Omental fat pad (tissue), 3 donors: ENCODE measurements at regions not wholly inside any gene's neighbourhood (a gene's known extent, or its start where the extent isn't known, plus 50 kb on each side); places are given as distances from the start of the nearest gene placed in this dataset.

ENCODE experiments used
- ATAC-seq: fragments of 150-250 bp; one replicate; pipeline ENCODE4 v1.9.1; 2016; ENCODE audit warnings: mild to moderate bottlenecking, moderate library complexity; ENCODE audit not compliant: low FRiP score
- DNase-seq: peaks from one replicate; pipeline ENCODE4 v3.0.0-alpha.2; 2019; ENCODE audit warnings: low spot score
- TF ChIP-seq, protein P1 (sequence below), 3 donors: fragments of 450-650 bp; IDR thresholded peaks; one replicate each; pipeline ENCODE4 v1.5.1; 2016 to 2017; ENCODE audit warnings: antibody characterized with exemption in 3 of 3, mild to moderate bottlenecking in 3 of 3, moderate library complexity in 2 of 3

DNA sequence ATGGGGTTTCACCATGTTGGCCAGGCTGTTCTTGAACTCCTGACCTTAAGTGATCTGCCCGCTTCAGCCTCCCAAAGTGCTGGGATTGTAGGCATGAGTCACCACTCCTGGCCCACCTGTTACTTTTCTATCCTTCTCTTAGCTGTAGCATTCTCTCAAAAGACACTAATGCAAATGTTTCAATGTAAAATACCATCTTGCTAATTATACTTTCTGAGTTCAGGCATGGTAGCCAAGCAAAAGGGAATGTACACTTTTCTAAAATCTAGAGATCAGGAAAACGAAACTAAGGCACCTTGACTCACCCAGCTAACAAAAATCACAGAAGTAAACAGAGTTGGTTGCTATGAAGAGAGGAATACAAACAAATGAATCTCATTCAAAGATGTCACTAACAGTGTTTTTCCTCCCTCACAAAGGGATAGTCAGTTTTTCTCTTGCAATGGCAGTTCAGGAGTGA is 401.0 kb upstream of the NRP1 start:
- no peak for DNase-seq
- ATAC-seq: no peak
- TF ChIP-seq, protein P1, sequence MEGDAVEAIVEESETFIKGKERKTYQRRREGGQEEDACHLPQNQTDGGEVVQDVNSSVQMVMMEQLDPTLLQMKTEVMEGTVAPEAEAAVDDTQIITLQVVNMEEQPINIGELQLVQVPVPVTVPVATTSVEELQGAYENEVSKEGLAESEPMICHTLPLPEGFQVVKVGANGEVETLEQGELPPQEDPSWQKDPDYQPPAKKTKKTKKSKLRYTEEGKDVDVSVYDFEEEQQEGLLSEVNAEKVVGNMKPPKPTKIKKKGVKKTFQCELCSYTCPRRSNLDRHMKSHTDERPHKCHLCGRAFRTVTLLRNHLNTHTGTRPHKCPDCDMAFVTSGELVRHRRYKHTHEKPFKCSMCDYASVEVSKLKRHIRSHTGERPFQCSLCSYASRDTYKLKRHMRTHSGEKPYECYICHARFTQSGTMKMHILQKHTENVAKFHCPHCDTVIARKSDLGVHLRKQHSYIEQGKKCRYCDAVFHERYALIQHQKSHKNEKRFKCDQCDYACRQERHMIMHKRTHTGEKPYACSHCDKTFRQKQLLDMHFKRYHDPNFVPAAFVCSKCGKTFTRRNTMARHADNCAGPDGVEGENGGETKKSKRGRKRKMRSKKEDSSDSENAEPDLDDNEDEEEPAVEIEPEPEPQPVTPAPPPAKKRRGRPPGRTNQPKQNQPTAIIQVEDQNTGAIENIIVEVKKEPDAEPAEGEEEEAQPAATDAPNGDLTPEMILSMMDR (IDR thresholded peaks at IDR 0.05): no peak

GRCh38 chr10:33734393-33735155 is 400.1 kb upstream of the NRP1 start:
- no peak for DNase-seq
- TF ChIP-seq, protein P1 (IDR thresholded peaks at IDR 0.05): no peak
- ATAC-seq: no peak

GRCh38 chr10:33733058-33733457 is 398.6 kb upstream of the NRP1 start:
- no peak for ATAC-seq
- no peak for DNase-seq
- TF ChIP-seq, protein P1 (IDR thresholded peaks at IDR 0.05): no peak

- no peak for ATAC-seq
- TF ChIP-seq, protein P1 (IDR thresholded peaks at IDR 0.05): no peak
- DNase-seq: no peak
These were observed 397.8 kb upstream of the NRP1 start for GRCh38 chr10:33732161-33732680.

GRCh38 chr10:33731322-33731721 is 396.9 kb upstream of the NRP1 start:
- TF ChIP-seq, protein P1 (IDR thresholded peaks at IDR 0.05): no peak
- ATAC-seq (no peak), DNase-seq (no peak)

DNA sequence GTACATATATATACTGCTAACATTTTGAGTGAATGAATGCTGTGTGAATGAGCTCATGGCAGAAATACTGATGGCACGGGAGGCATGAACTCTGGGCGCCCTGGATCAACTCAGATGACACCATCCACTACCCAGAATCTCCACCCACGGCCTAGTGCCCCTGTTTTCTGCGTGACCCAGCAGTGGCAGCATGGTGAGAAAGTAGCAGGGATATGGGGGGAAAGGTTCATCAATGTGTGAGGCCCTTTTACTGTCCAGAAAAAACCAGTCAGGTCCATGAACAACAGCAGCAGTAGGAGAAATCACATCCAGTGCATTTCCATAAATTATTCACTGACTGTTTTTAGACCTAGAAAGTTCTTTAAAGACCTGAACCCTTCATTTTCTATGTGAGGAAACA is 391.0 kb upstream of the NRP1 start:
- ATAC-seq (no peak), DNase-seq (no peak)
- TF ChIP-seq, protein P1 (IDR thresholded peaks at IDR 0.05): no peak

DNA sequence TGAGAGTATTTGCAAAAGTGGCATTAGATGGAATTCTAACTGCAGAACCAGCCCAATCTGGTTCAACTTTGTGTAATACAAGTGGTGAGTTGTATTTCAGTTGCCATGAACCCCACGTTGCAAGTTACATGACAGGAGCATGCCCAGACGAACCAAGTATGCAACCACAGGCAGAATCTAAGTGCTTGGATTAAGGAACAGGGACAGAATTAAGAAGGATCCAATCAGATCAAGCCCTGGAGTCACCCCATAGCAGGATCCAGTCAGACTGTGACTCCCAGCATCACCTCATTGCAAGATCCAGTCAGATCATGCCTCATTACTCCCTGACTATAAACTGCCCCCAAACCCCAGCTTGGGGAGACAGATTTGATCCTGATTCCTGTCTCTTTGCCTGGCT is 388.7 kb upstream of the NRP1 start:
- DNase-seq: no peak
- ATAC-seq: no peak
- TF ChIP-seq, protein P1 (IDR thresholded peaks at IDR 0.05): no peak
